HUES48 (cell line): ENCODE measurements at regions not wholly inside any gene's neighbourhood (a gene's known extent, or its start where the extent isn't known, plus 50 kb on each side); places are given as distances from the start of the nearest gene placed in this dataset.

ENCODE experiments used
- H3K27ac ChIP-seq: one replicate; pipeline ENCODE4 v1.7.0; 2013; ENCODE audit warnings: low read depth, low read length, inconsistent platforms
- H3K27me3 ChIP-seq: 2 replicates; pipeline ENCODE4 v1.6.1; 2013; ENCODE audit warnings: mild to moderate bottlenecking, low read length; ENCODE audit not compliant: control insufficient read depth, insufficient read depth
- H3K36me3 ChIP-seq: 2 replicates; pipeline ENCODE4 v1.6.1; 2013; ENCODE audit warnings: low read length; ENCODE audit not compliant: control insufficient read depth, insufficient read depth
- H3K4me1 ChIP-seq: 2 replicates; pipeline ENCODE4 v1.6.1; 2013; ENCODE audit warnings: mild to moderate bottlenecking, low read length; ENCODE audit not compliant: control insufficient read depth, insufficient read depth
- H3K4me3 ChIP-seq: 2 replicates; pipeline ENCODE4 v1.5.1; 2013; ENCODE audit warnings: mild to moderate bottlenecking, low read depth, low read length
- H3K9ac ChIP-seq: 2 replicates; pipeline ENCODE4 v1.6.1; 2013; ENCODE audit warnings: mild to moderate bottlenecking, low read depth, low read length, moderate library complexity
- H3K9me3 ChIP-seq: 2 replicates; pipeline ENCODE4 v1.6.1; 2013; ENCODE audit warnings: low read length; ENCODE audit not compliant: control insufficient read depth, insufficient read depth

- Histone ChIP-seq H3K27me3 (no peaks in the 10 kb centered on the region), H3K9me3 (no peaks in the 10 kb centered on the region), H3K27ac (no peak overlapping the region), H3K4me1 (no peaks in the 10 kb centered on the region), H3K4me3 (no peak overlapping the region), H3K36me3 (no peaks in the 10 kb centered on the region), H3K9ac (no peak overlapping the region)
These were observed 205.7 kb upstream of the NAV2 start for GRCh38 chr11:19506816-19507486.

GRCh38 chr11:19502691-19503253, 209.9 kb upstream of the NAV2 start:
- no peak overlapping the region for H3K9ac ChIP-seq

GRCh38 chr11:19501631-19502030, 211.0 kb upstream of the NAV2 start:
- no peaks in the 10 kb centered on the region for H3K4me1 ChIP-seq
- no peaks in the 10 kb centered on the region for H3K36me3 ChIP-seq
- H3K9ac ChIP-seq: no peak overlapping the region
- H3K27me3 ChIP-seq: no peaks in the 10 kb centered on the region
- no peak overlapping the region for H3K4me3 ChIP-seq
- no peak overlapping the region for H3K27ac ChIP-seq
- H3K9me3 ChIP-seq: no peaks in the 10 kb centered on the region

More at GRCh38 chr11:19502691-19503253, 209.9 kb upstream of the NAV2 start:
- no peaks in the 10 kb centered on the region for H3K9me3 ChIP-seq
- no peaks in the 10 kb centered on the region for H3K4me1 ChIP-seq
- no peak overlapping the region for H3K4me3 ChIP-seq
- no peaks in the 10 kb centered on the region for H3K36me3 ChIP-seq
- H3K27ac ChIP-seq: no peak overlapping the region
- H3K27me3 ChIP-seq: no peaks in the 10 kb centered on the region

- H3K27ac ChIP-seq: no peak overlapping the region
- H3K4me1 ChIP-seq: no peaks in the 10 kb centered on the region
- H3K9ac ChIP-seq: no peak overlapping the region
- no peaks in the 10 kb centered on the region for H3K36me3 ChIP-seq
- H3K4me3 ChIP-seq: no peak overlapping the region
- H3K9me3 ChIP-seq: no peaks in the 10 kb centered on the region
- no peaks in the 10 kb centered on the region for H3K27me3 ChIP-seq
These were observed 212.6 kb upstream of the NAV2 start for GRCh38 chr11:19499999-19500398.

- Histone ChIP-seq H3K9ac (no peak overlapping the region), H3K27ac (no peak overlapping the region), H3K27me3 (no peaks in the 10 kb centered on the region), H3K9me3 (no peaks in the 10 kb centered on the region), H3K36me3 (no peaks in the 10 kb centered on the region), H3K4me1 (no peaks in the 10 kb centered on the region), H3K4me3 (no peak overlapping the region)
These were observed 213.5 kb upstream of the NAV2 start for GRCh38 chr11:19499026-19499669.

- Histone ChIP-seq H3K9ac (no peak overlapping the region), H3K36me3 (no peaks in the 10 kb centered on the region), H3K27ac (no peak overlapping the region), H3K9me3 (no peaks in the 10 kb centered on the region), H3K4me3 (no peak overlapping the region), H3K27me3 (no peaks in the 10 kb centered on the region), H3K4me1 (no peaks in the 10 kb centered on the region)
These were observed 219.0 kb upstream of the NAV2 start for GRCh38 chr11:19493446-19494213.

- no peak overlapping the region for H3K27ac ChIP-seq
- no peaks in the 10 kb centered on the region for H3K4me1 ChIP-seq
- H3K9ac ChIP-seq: no peak overlapping the region
- no peaks in the 10 kb centered on the region for H3K36me3 ChIP-seq
- no peaks in the 10 kb centered on the region for H3K27me3 ChIP-seq
- no peak overlapping the region for H3K4me3 ChIP-seq
- no peaks in the 10 kb centered on the region for H3K9me3 ChIP-seq
These were observed 230.1 kb upstream of the NAV2 start for GRCh38 chr11:19482319-19483100.

- peaks cover 3% of the 10 kb centered on the region; the same call in 1 of the 2 replicates for H3K4me1 ChIP-seq
- no peaks in the 10 kb centered on the region for H3K9me3 ChIP-seq
- H3K27ac ChIP-seq: no peak overlapping the region
- no peaks in the 10 kb centered on the region for H3K27me3 ChIP-seq
- no peak overlapping the region for H3K4me3 ChIP-seq
- no peak overlapping the region for H3K9ac ChIP-seq
- no peaks in the 10 kb centered on the region for H3K36me3 ChIP-seq
These were observed 232.1 kb upstream of the NAV2 start for GRCh38 chr11:19480540-19480939.

GRCh38 chr11:19478891-19479290, 233.7 kb upstream of the NAV2 start:
- Histone ChIP-seq H3K36me3 (no peaks in the 10 kb centered on the region), H3K27ac (no peak overlapping the region), H3K9me3 (no peaks in the 10 kb centered on the region), H3K4me3 (no peak overlapping the region), H3K4me1 (peaks cover 12% of the 10 kb centered on the region), H3K9ac (no peak overlapping the region), H3K27me3 (no peaks in the 10 kb centered on the region)

GRCh38 chr11:19474954-19475721, 234.4 kb upstream of the E2F8 start:
- Histone ChIP-seq H3K36me3 (no peaks in the 10 kb centered on the region), H3K4me3 (no peak overlapping the region), H3K27me3 (no peaks in the 10 kb centered on the region)

More at GRCh38 chr11:19474954-19475721, 234.4 kb upstream of the E2F8 start:
- Histone ChIP-seq H3K27ac (peak overlapping the region; percentile 30), H3K9me3 (no peaks in the 10 kb centered on the region), H3K9ac (no peak overlapping the region), H3K4me1 (peaks cover 16% of the 10 kb centered on the region)
